GM18868 (cell line): ENCODE measurements at regions not wholly inside any gene's neighbourhood (a gene's known extent, or its start where the extent isn't known, plus 50 kb on each side); places are given as distances from the start of the nearest gene placed in this dataset.
"Not testable (repeated sequence)": the region's sequence is repeated elsewhere in the genome, so short reads cannot be mapped to it uniquely, and the experiment has no call there.

Experiments
- ATAC-seq: cut with Tn5 transposase; IDR thresholded peaks from one replicate; pipeline ENCODE4 v1.9.1; 2021; ENCODE audit warnings: mild to moderate bottlenecking, moderate library complexity; ENCODE audit not compliant: unreplicated experiment

DNA sequence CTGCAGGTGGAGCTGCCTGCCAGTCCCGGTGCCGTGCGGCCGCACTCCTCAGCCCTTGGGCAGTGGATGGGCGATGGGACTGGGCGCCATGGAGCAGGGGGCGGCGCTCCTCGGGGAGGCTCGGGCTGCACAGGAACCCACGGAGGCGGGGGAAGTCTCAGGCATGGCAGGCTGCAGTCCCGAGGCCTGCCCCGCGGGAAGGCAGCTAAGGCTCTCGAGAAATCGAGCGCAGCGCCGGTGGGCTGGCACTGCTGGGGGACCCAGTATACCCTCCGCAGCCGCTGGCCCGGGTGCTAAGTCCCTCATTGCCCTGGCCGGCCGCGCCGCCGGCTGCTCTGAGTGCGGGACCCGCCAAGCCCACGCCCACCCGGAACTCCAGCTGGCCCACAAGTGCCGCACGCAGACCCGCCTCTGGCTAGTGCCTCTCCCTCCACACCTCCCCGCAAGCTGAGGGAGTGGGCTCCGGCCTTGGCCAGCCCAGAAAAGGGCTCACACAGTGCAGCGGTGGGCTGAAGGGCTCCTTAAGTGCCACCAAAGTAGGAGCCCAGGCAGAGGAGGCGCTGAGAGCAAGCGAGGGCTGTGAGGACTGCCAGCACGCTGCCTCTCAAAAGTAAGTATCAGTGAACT is 875.8 kb downstream of the LRFN5 start:
- not testable (repeated sequence) for ATAC-seq

- ATAC-seq = not testable (repeated sequence)
Observed at GRCh38 chr14:42481714-42482113, 875.0 kb downstream of the LRFN5 start.

DNA sequence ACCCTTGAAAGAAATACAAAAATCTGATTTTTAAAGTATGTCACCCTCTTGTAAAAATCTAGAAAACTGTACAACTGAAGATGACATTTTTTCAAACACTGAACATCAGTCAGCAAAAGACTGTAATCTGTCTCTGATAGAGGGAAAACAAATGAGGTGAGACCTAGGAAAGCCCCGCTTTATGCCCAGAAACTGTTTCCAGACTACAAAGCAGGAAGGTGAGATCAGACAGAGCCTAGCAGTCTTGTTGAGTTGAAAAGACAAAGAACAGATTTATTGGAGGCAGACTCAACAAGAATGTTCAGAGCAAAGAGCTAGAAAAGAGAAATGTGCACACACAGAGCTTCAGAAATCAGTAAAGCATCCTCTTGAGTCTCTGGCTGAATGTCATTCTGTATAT is 873.6 kb downstream of the LRFN5 start:
- ATAC-seq = peak; percentile 98

DNA sequence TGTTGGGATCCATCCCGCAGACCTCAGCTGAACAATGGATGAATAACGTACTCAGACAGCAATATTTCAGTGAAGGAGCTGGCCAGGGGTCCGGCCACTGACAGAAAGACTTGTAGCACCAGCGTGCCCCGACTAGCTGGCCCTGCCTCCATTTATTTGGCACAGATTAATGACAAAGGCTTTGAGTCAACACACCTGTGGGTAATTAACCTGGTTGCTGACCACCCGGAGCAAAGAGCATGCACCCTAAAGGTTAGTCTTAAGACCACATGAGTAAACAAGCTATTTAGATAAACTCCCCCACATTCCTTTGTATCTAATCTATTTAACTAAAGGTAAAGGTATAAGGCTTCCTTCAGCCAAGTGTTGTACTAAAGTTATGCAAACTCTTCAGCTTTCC is 868.6 kb downstream of the LRFN5 start:
- ATAC-seq = no peak

DNA sequence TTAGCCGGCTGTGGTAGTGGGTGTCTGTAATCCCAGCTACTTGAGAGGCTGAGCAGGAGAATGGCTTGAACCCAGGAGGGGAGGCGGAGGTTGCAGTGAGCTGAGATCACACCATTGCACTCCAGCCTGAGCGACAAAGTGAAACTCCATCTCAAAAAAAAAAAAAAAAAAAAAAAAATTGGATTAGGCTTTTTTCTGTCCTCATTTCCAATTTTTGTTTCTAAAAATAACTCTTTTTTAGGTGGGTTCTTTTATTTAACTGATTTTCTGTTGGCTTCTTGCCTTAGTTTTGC is 863.7 kb downstream of the LRFN5 start:
- no peak for ATAC-seq

DNA sequence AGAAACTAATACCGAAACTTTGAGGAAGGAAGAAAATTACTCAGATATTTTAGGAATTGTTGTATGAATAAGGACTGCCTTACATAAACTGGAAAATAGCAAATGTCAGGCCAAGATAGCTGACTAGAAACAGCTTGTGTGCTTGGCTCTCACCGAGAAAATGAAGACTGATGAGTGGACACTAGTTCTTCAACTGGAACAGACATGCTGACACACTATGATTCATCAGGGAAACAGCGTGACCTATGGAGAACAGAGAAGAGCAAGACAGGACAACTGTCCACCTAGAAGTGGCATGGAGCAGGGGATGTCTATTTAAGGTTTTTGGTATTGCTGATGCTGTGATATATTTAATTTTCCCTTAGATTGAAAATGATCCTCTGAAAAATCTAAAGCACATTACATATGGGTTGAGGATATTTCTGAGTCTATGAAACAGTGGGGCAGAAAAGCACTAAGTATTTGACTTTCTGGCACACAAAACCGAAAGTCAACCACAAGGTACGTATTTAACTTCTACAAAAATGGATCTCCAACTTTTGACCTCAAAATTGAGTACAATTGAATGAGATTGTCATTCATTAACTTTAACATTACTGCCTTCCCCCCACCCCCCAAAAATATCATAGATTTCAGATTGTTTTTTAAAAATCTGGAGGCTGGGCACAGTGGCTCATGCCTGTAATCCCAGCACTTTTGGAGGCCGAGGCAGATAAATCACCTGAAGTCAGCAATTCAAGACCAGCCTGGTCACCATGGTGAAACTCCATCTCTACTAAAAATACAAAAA is 863.2 kb downstream of the LRFN5 start:
- ATAC-seq = peak; percentile 72

- ATAC-seq = no peak
Observed at GRCh38 chr14:42460673-42461072, 854.0 kb downstream of the LRFN5 start.

GRCh38 chr14:42459171-42459685 is 852.6 kb downstream of the LRFN5 start:
- no peak for ATAC-seq

GRCh38 chr14:42441615-42442014 is 834.9 kb downstream of the LRFN5 start:
- no peak for ATAC-seq

DNA sequence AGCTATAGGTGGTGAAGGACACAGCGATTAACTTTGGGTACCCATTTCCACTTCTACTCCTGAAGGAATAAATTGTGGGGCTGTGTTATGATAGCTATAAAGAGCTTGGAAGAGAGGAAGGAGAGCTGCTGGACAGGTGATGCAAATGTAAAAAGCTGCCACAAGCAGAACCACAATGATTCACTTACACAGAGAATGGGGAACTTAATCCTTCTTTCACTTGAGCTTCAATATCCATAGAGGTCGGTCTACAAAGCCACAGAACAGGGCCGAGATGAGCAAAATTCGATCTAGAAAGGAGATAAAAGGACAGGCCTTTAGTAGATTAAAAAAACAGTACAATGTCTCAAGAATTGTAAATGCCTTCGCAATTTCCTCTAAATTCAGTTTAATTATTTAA is 831.1 kb downstream of the LRFN5 start:
- peak; percentile 92 for ATAC-seq

DNA sequence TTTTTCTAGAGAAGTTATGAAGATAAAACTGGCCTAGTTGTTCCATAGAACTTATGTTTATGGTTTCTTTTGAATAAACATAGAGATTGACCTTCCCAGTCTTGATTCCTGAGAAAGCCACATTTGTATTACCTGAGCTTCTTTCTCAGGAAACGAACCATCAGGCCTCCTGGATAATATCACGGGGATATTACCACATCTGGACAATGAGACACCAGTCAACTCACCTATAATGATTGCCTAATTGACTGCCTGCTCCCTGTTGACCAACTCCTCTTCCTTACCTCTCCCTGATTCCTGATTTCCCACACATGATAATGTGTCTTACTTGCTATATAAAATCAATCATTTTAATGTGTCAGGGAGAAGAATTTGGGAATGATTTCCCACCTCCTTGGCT is 822.7 kb downstream of the LRFN5 start:
- ATAC-seq = no peak

DNA sequence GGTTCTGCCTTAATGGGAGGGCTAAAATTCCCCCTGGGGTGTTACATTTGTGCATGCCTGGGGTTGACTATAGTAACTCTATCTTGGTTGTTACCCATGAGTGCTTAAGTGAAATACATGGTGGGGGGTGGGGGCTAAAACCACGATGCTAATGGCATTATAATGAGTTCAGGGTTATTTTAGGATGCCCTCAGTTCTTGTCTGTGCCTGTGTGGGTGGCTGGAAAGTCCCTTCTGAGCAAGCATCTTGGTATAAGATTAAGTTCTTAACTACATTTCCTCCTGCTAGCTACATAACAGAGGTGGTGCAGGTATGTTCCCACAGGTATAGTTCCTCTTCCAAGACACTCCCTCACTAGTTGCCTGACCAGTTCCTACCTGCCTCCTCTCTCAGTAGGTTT is 822.3 kb downstream of the LRFN5 start:
- ATAC-seq = peak; percentile 95

- no peak for ATAC-seq
Observed at GRCh38 chr14:42424501-42424900, 817.8 kb downstream of the LRFN5 start.

DNA sequence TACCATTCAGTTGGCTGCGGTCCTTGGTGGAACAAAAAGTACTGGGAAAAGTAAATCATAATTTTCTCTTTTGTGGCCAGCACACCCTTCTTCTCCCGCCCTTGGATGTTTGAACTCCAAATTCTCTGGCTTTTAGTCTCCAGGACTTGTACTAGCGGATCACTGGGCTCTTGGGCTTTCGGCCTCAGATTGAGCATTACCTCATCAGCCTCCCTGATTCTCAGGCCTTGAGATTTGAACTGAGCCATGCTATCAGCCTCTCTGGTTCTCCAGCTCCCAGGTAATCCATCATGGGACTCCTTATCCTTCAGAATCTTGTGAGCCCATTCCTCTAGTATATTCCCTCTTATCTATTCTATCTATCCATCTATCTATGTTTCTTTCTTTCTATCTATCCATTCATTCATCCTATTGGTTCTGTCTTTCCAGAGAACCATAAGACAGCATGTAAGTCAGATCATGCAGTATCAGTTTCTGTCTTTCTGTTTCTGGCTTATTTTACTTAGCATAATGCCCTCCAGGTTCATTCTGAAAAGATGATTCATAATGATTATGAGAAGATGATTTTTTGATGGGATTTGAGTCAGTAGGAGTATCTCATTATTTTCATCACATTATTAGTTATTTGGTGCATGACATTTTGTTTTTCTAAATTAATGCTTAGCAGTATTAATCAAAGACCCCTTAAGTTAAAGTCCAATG is 814.9 kb downstream of the LRFN5 start:
- peak; percentile 91 for ATAC-seq

- no peak for ATAC-seq
Observed at GRCh38 chr14:42420071-42420470, 813.4 kb downstream of the LRFN5 start.

DNA sequence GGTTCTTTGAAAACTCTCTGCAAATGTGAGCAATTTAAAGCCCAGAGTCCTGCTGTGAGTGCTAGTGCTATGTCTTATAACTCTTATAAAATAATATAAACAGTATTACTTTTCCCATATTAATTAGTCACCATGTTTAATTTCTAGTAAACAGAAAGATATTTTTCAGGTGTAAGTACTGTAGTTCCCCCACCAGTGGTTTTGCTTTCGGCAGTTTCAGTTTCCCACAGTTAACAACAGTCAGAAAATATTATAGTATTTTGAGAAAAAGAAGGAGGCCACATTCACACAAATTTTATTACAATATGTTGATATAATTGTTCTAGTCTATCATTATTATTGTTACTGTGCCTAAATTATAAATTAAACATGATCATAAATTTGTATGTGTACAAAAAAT is 800.5 kb downstream of the LRFN5 start:
- ATAC-seq = peak; percentile 82

- peak; percentile 88 for ATAC-seq
Observed at GRCh38 chr14:42391146-42391834, 784.6 kb downstream of the LRFN5 start.

DNA sequence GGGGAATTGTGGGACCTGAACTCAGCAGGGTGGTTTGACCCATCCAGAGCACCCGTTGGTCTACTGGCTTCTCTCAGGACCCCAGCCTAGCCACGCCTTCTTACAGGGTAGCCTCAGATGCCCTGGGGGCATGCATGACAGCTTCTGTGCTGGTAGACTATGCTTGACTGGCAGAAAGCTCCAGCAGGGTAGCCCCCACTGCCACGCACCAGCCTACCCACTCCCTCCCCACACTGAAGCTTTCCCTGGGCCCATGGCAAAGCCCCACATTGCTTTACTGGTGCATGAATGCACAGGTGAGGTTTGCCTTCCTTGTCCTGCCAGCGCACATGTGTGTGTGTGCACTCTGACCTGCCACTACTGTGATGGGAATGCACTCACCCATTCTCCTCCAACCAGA is 772.2 kb downstream of the LRFN5 start:
- ATAC-seq = no peak

GRCh38 chr14:42378274-42378673 is 771.6 kb downstream of the LRFN5 start:
- ATAC-seq = no peak

DNA sequence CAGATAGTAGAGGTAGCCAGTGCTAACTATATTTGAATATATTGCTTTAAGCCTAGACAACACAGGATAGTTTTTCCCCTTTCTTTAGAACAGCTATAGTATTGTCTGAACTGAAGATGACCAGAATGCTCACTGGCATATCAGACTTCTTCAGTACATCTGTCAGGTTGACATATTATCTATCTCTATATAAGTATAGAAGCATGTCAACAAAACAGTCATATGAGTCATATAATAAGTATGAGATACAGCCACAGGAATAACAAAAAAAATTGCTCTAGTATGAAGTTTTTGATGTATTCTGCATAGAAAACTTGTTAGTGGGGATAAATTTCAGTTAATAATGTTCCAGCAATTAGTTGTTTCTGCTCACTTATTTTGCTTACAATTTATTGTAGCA is 767.7 kb downstream of the LRFN5 start:
- ATAC-seq = no peak

GRCh38 chr14:42370056-42370455 is 763.4 kb downstream of the LRFN5 start:
- ATAC-seq = peak; percentile 66
